Thoracic aorta (tissue), 2 donors: ENCODE measurements at regions not wholly inside any gene's neighbourhood (a gene's known extent, or its start where the extent isn't known, plus 50 kb on each side); places are given as distances from the start of the nearest gene placed in this dataset.

Experiments
- ATAC-seq: fragments of 150-250 bp; one replicate; pipeline ENCODE4 v1.8.0; 2017; ENCODE audit warnings: low read depth; ENCODE audit not compliant: insufficient number of reproducible peaks, low FRiP score
- DNase-seq: peaks from one replicate; pipeline ENCODE4 v3.0.0-alpha.2; 2020; ENCODE audit warnings: low spot score
- H3K27ac ChIP-seq, 2 donors: fragments of 200-600 bp; sonication (generic); 1 replicate in 1 of 2; 2 replicates in 1 of 2; pipeline ENCODE4 v1.5.1; 2016; ENCODE audit warnings: mild to moderate bottlenecking in 2 of 2, moderate library complexity in 2 of 2
- H3K27me3 ChIP-seq: fragments of 200-600 bp; sonication (generic); replicated peaks from 2 replicates; pipeline ENCODE4 v1.6.0; 2016; ENCODE audit warnings: mild to moderate bottlenecking; ENCODE audit not compliant: insufficient read depth
- H3K36me3 ChIP-seq: fragments of 200-600 bp; sonication (generic); one replicate; pipeline ENCODE4 v1.5.1; 2016
- H3K4me1 ChIP-seq, 2 donors: fragments of 200-600 bp; sonication (generic); 1 replicate in 1 of 2; 2 replicates in 1 of 2; pipeline versions ENCODE4 v1.5.1 to v1.6.0; 2016; ENCODE audit warnings: low read depth in 2 of 2, mild to moderate bottlenecking in 1 of 2; ENCODE audit not compliant: control insufficient read depth in 1 of 2
- H3K4me3 ChIP-seq: fragments of 200-600 bp; sonication (generic); 2 replicates; pipeline ENCODE4 v1.5.1; 2016; ENCODE audit warnings: mild to moderate bottlenecking
- H3K9me3 ChIP-seq: fragments of 200-600 bp; sonication (generic); 2 replicates; pipeline ENCODE4 v1.5.1; 2016
- CTCF ChIP-seq: fragments of 200-600 bp; sonication (generic); IDR thresholded peaks from one replicate; pipeline ENCODE4 v1.5.1; 2019; ENCODE audit warnings: antibody characterized with exemption

- Histone ChIP-seq H3K27me3 (no peaks in the 10 kb centered on the region), H3K4me1 (peaks cover 15 to 44% of the 10 kb centered on the region in 2 donors), H3K9me3 (no peaks in the 10 kb centered on the region), H3K4me3 (no peak overlapping the region), H3K27ac (peak overlapping the region in 1 of 2 donors; percentile 55), H3K36me3 (no peaks in the 10 kb centered on the region)
- no peak for TF ChIP-seq CTCF
- ATAC-seq: no peak
- DNase-seq: no peak
Observed at GRCh38 chr10:44015702-44016500, 367.2 kb upstream of the ZNF32 start.

- no peak for ATAC-seq
Observed at GRCh38 chr10:44014644-44015250, 366.1 kb upstream of the ZNF32 start.

DNA sequence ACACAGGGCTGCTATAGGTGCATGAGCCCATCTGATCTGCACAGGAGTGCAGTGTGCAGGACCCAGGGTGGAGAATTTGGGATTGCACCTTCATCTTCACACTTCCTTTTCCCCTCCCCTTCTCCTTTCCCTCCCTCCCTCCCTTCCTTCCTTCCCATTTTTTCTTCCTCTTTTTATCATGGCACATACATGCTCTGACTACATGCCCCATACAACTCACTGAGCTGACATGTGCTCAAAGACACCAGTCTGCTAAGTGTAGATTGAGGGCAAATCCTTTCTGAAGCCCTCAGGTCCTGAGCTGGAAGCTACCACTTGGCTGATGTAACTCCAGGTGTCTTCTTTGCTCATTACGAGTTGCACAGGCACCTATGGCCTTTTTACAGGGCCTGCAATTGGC, 365.3 kb upstream of the ZNF32 start:
- H3K4me3 ChIP-seq: no peak overlapping the region
- peaks cover 19 to 63% of the 10 kb centered on the region in 2 donors for H3K4me1 ChIP-seq
- H3K27ac ChIP-seq: no peak overlapping the region
- DNase-seq (no peak), ATAC-seq (no peak)
- no peaks in the 10 kb centered on the region for H3K36me3 ChIP-seq
- H3K9me3 ChIP-seq: no peaks in the 10 kb centered on the region
- TF ChIP-seq CTCF: no peak
- no peaks in the 10 kb centered on the region for H3K27me3 ChIP-seq

More at GRCh38 chr10:44014644-44015250, 366.1 kb upstream of the ZNF32 start:
- no peak for TF ChIP-seq CTCF
- Histone ChIP-seq H3K9me3 (no peaks in the 10 kb centered on the region), H3K4me3 (no peak overlapping the region), H3K27ac (no peak overlapping the region), H3K27me3 (no peaks in the 10 kb centered on the region), H3K36me3 (no peaks in the 10 kb centered on the region), H3K4me1 (peaks cover 19 to 56% of the 10 kb centered on the region in 2 donors)
- DNase-seq: no peak

DNA sequence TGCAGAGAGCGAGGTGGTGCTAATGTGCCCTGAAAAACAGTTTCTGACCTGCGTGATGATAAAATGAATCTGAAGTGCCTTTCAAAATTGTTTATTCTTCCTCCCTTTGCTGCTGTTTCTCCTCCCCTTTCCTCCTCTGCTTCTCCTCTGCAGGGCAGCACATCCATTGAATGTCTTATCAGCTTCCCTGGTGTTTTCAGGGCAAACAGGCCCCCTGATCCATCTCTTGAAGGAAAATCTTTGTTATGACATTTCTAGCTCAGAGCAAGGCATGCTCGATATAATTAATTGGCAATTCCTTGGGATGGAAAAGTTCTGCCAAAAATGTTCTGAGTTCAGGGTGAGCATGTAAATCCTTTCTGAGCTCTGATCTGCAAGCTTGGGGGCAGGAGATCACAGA, 364.2 kb upstream of the ZNF32 start:
- no peaks in the 10 kb centered on the region for H3K27me3 ChIP-seq
- DNase-seq: no peak
- H3K36me3 ChIP-seq: no peaks in the 10 kb centered on the region
- no peak for ATAC-seq
- peaks cover 24 to 70% of the 10 kb centered on the region in 2 donors for H3K4me1 ChIP-seq
- H3K27ac ChIP-seq: no peak overlapping the region
- no peaks in the 10 kb centered on the region for H3K9me3 ChIP-seq
- no peak for TF ChIP-seq CTCF
- no peak overlapping the region for H3K4me3 ChIP-seq

GRCh38 chr10:44011603-44011981, 362.9 kb upstream of the ZNF32 start:
- ATAC-seq: no peak
- Histone ChIP-seq H3K27me3 (no peaks in the 10 kb centered on the region), H3K36me3 (no peaks in the 10 kb centered on the region), H3K27ac (no peak overlapping the region), H3K9me3 (no peaks in the 10 kb centered on the region), H3K4me1 (peaks cover 15 to 57% of the 10 kb centered on the region in 2 donors), H3K4me3 (no peak overlapping the region)
- no peak for DNase-seq
- TF ChIP-seq CTCF: no peak
